ENCODE measurements at regions not wholly inside any gene's neighbourhood (a gene's known extent, or its start where the extent isn't known, plus 50 kb on each side); places are given as distances from the start of the nearest gene placed in this dataset.

GRCh38 chr5:6041977-6042550 lies 336.3 kb downstream of the MED10 start:
- no peak for FAIRE-seq

More at GRCh38 chr5:6041977-6042550, 336.3 kb downstream of the MED10 start:
- Histone ChIP-seq H3K18ac (ENCODE audit: extremely low read depth, low read length) (no peak overlapping the region), H3K23ac (ENCODE audit: insufficient read length) (no peak overlapping the region), H3K27me3 (replicated peaks in 1 of 4; ENCODE audit: control insufficient read depth in 3 of 4, extremely low read depth in 1 of 4, insufficient read depth in 3 of 4, low read length in 3 of 4) (no peaks in the 10 kb centered on the region; a peak in 1 of 7 replicates), H3K9ac (replicated peaks in 1 of 4; ENCODE audit: extremely low read depth in 1 of 4, low read depth in 3 of 4, low read length in 3 of 4) (no peak overlapping the region), H4K5ac (ENCODE audit: insufficient read length, low read depth, low read length) (no peak overlapping the region), H4K20me1 (replicated peaks in 1 of 2; ENCODE audit: control insufficient read depth in 1 of 2, insufficient read depth in 2 of 2, low read length in 2 of 2) (no peaks in the 10 kb centered on the region), H3K79me1 (ENCODE audit: low read depth, low read length) (no peaks in the 10 kb centered on the region), H3K4me1 (replicated peaks in 1 of 4; ENCODE audit: control insufficient read depth in 3 of 4, insufficient read depth in 4 of 4, low read length in 3 of 4) (no peaks in the 10 kb centered on the region; a peak in 1 of 7 replicates), H3K23me2 (ENCODE audit: low read depth, low read length) (no peaks in the 10 kb centered on the region), H3K79me2 (ENCODE audit: control insufficient read depth in 1 of 2, insufficient read depth in 2 of 2, low read length in 2 of 2) (no peaks in the 10 kb centered on the region), H3K14ac (ENCODE audit: insufficient read length) (no peak overlapping the region), H3K56ac (replicated peaks; ENCODE audit: insufficient read length, low read depth, low read length) (no peak overlapping the region), H3K4me3 (ENCODE audit: extremely low read depth in 1 of 4, insufficient read depth in 2 of 4, low read depth in 3 of 4, low read length in 4 of 4) (no peak overlapping the region), H2BK120ac (replicated peaks; ENCODE audit: low read depth, low read length) (no peak overlapping the region), H2BK5ac (ENCODE audit: low read depth, low read length) (no peak overlapping the region), H3K4ac (replicated peaks; ENCODE audit: insufficient read length, low read depth, low read length) (no peak overlapping the region), H4K8ac (ENCODE audit: extremely low read depth, insufficient read depth, low read length) (no peak overlapping the region), H4K91ac (replicated peaks; ENCODE audit: insufficient read length, low read length) (no peak overlapping the region), H3K36me3 (ENCODE audit: control insufficient read depth in 2 of 4, insufficient read depth in 4 of 4, low read length in 3 of 4) (no peaks in the 10 kb centered on the region), H3K4me2 (ENCODE audit: insufficient read depth in 1 of 2, low read depth in 2 of 2, low read length in 2 of 2) (no peak overlapping the region), H2AK5ac (ENCODE audit: low read depth, low read length) (no peak overlapping the region), H2BK12ac (ENCODE audit: low read depth, low read length) (no peak overlapping the region), H2BK15ac (ENCODE audit: low read length) (no peak overlapping the region), H2AFZ (ENCODE audit: low read length) (no peak overlapping the region), H2BK20ac (ENCODE audit: low read length) (no peak overlapping the region), H3K9me3 (ENCODE audit: insufficient read depth in 2 of 2, low read depth in 1 of 2, low read length in 1 of 2) (no peaks in the 10 kb centered on the region), H3K27ac (ENCODE audit: low read depth, low read length) (no peak overlapping the region)
- TF ChIP-seq USF2 (IDR thresholded peaks at IDR 0.05; ENCODE audit: low read length), result no peak
- TF ChIP-seq KDM4A (IDR thresholded peaks at IDR 0.05; ENCODE audit: low read depth, low read length, severe bottlenecking), result no peak
- no peak for TF ChIP-seq SP2 (IDR thresholded peaks at IDR 0.05; ENCODE audit: low read length)
- 96% methylated on average over 10 of the region's 10 CpGs; no CpG with 5 or more reads in 1 of the 2 experiments for WGBS, 2 experiments (ENCODE audit: extremely low coverage in 1 of 2, insufficient coverage in 1 of 2, insufficient read length in 1 of 2, insufficient replicate concordance in 2 of 2, low coverage in 1 of 2, low lambda C conversion rate in 2 of 2, missing lambda C conversion rate in 1 of 2)
- POLR2A ChIA-PET (ENCODE audit: partially characterized antibody), result no interaction called here
- CTCF ChIA-PET (ENCODE audit: partially characterized antibody), result no interaction called here
- no peak for DNase-seq (ENCODE audit: low read depth in 1 of 2, low spot score in 2 of 2)

Data from H1 (cell line).